ENCODE measurements at regions not wholly inside any gene's neighbourhood (a gene's known extent, or its start where the extent isn't known, plus 50 kb on each side); places are given as distances from the start of the nearest gene placed in this dataset.

DNA sequence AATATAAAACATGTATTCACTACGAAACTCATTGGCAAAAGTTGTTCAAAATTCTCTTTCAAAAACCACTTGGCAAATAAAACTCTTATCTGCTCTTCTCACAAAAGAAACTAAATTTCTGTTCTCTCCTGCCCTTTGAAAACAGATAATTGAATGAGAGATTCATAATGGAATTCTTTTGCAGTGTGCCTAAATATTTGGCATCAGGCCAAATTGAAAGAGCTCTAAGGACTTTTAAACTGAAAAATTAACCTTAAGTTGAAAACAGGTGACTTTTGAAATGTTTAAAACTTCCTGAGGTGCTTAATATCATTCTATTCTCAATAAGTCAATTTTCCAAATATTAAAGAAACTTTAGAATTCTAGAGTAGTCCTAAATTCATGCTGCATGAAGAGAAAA, 136.4 kb downstream of the FSCB start:
- TF ChIP-seq CTCF (conservative IDR thresholded peaks at IDR 0.05 in 1 of 2, IDR thresholded peaks at IDR 0.05 in 1 of 2; ENCODE audit: low read depth in 1 of 2, low read length in 2 of 2) = no peak

GRCh38 chr14:44369401-44370123, 137.5 kb downstream of the FSCB start:
- TF ChIP-seq EZH2 (IDR thresholded peaks at IDR 0.05; ENCODE audit: low read length, missing control alignments) (no peak), CTCF (conservative IDR thresholded peaks at IDR 0.05 in 1 of 2, IDR thresholded peaks at IDR 0.05 in 1 of 2; ENCODE audit: low read depth in 1 of 2, low read length in 2 of 2) (no peak)
- H3K4me3 ChIP-seq (replicated peaks in 1 of 4; ENCODE audit: control extremely low read depth in 1 of 4, insufficient read depth in 1 of 4, low read depth in 3 of 4, low read length in 4 of 4) = no peak overlapping the region
- no peak overlapping the region for H3K4me2 ChIP-seq (ENCODE audit: extremely low read depth, insufficient read depth, low read length)
- H4K20me1 ChIP-seq (ENCODE audit: control insufficient read depth, extremely low read depth, insufficient read depth, low read length) = no peaks in the 10 kb centered on the region
- no peak overlapping the region for H3K9ac ChIP-seq (ENCODE audit: insufficient read depth, low read length)
- DNase-seq (ENCODE audit: low read depth in 2 of 2) = no peak
- H3K4me1 ChIP-seq (ENCODE audit: control insufficient read depth, extremely low read depth, insufficient read depth, low read length) = no peaks in the 10 kb centered on the region
- no peaks in the 10 kb centered on the region for H3K79me2 ChIP-seq (ENCODE audit: control insufficient read depth, insufficient read depth, low read length)
- H3K27me3 ChIP-seq (ENCODE audit: control insufficient read depth, insufficient read depth, low read length) = no peaks in the 10 kb centered on the region
- H3K36me3 ChIP-seq (ENCODE audit: control insufficient read depth, insufficient read depth, low read length) = no peaks in the 10 kb centered on the region
- no peak overlapping the region for H3K27ac ChIP-seq (ENCODE audit: insufficient read depth, low read length)
- no peaks in the 10 kb centered on the region for H3K9me3 ChIP-seq (ENCODE audit: control insufficient read depth, insufficient read depth, low read depth, low read length)
- no peak overlapping the region for H2AFZ ChIP-seq (ENCODE audit: low read length)

More for the DNA sequence above, 136.4 kb downstream of the FSCB start:
- Histone ChIP-seq H3K27me3 (ENCODE audit: control insufficient read depth, insufficient read depth, low read length) (no peaks in the 10 kb centered on the region), H3K9ac (ENCODE audit: insufficient read depth, low read length) (no peak overlapping the region), H3K79me2 (ENCODE audit: control insufficient read depth, insufficient read depth, low read length) (no peaks in the 10 kb centered on the region), H3K27ac (ENCODE audit: insufficient read depth, low read length) (no peak overlapping the region), H3K4me1 (ENCODE audit: control insufficient read depth, extremely low read depth, insufficient read depth, low read length) (no peaks in the 10 kb centered on the region), H3K9me3 (ENCODE audit: control insufficient read depth, insufficient read depth, low read depth, low read length) (no peaks in the 10 kb centered on the region), H3K4me2 (ENCODE audit: extremely low read depth, insufficient read depth, low read length) (no peak overlapping the region), H4K20me1 (ENCODE audit: control insufficient read depth, extremely low read depth, insufficient read depth, low read length) (no peaks in the 10 kb centered on the region), H2AFZ (ENCODE audit: low read length) (no peak overlapping the region), H3K4me3 (replicated peaks in 1 of 4; ENCODE audit: control extremely low read depth in 1 of 4, insufficient read depth in 1 of 4, low read depth in 3 of 4, low read length in 4 of 4) (no peak overlapping the region), H3K36me3 (ENCODE audit: control insufficient read depth, insufficient read depth, low read length) (no peaks in the 10 kb centered on the region)
- no peak for DNase-seq (ENCODE audit: low read depth in 2 of 2)

DNA sequence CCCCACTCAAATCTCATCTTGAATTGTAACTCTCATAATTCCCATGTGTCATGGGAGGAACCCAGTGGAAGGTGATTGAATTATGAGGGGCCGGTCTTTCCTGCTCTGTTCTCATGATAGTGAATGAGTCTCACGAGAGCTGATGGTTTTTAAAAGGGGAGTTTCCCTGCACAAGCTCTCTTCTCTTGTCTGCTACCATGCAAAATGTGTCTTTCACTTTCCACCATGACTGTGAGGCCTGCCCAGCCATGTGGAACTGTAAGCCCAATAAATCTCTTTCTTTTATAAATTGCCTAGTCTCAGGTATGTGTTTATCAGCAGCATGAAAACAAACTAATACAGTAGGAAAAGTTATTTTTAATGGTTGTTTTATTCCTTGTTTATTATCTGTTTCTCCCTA, 146.0 kb downstream of the FSCB start:
- no peaks in the 10 kb centered on the region for H3K9me3 ChIP-seq (ENCODE audit: control insufficient read depth, insufficient read depth, low read depth, low read length)
- H4K20me1 ChIP-seq (ENCODE audit: control insufficient read depth, extremely low read depth, insufficient read depth, low read length) = no peaks in the 10 kb centered on the region
- no peak for TF ChIP-seq EZH2 (IDR thresholded peaks at IDR 0.05; ENCODE audit: low read length, missing control alignments)
- no peak for TF ChIP-seq CTCF (conservative IDR thresholded peaks at IDR 0.05 in 1 of 2, IDR thresholded peaks at IDR 0.05 in 1 of 2; ENCODE audit: low read depth in 1 of 2, low read length in 2 of 2)
- H3K27ac ChIP-seq (ENCODE audit: insufficient read depth, low read length) = no peak overlapping the region
- no peak overlapping the region for H3K4me3 ChIP-seq (replicated peaks in 1 of 4; ENCODE audit: control extremely low read depth in 1 of 4, insufficient read depth in 1 of 4, low read depth in 3 of 4, low read length in 4 of 4)
- H3K79me2 ChIP-seq (ENCODE audit: control insufficient read depth, insufficient read depth, low read length) = no peaks in the 10 kb centered on the region
- no peaks in the 10 kb centered on the region for H3K4me1 ChIP-seq (ENCODE audit: control insufficient read depth, extremely low read depth, insufficient read depth, low read length)
- no peak overlapping the region for H3K4me2 ChIP-seq (ENCODE audit: extremely low read depth, insufficient read depth, low read length)
- H3K36me3 ChIP-seq (ENCODE audit: control insufficient read depth, insufficient read depth, low read length) = no peaks in the 10 kb centered on the region
- H3K27me3 ChIP-seq (ENCODE audit: control insufficient read depth, insufficient read depth, low read length) = no peaks in the 10 kb centered on the region
- no peak overlapping the region for H2AFZ ChIP-seq (ENCODE audit: low read length)
- DNase-seq (ENCODE audit: low read depth in 2 of 2) = no peak
- no peak overlapping the region for H3K9ac ChIP-seq (ENCODE audit: insufficient read depth, low read length)
